Renal cortical epithelial cell (primary cell): ENCODE measurements at regions not wholly inside any gene's neighbourhood (a gene's known extent, or its start where the extent isn't known, plus 50 kb on each side); places are given as distances from the start of the nearest gene placed in this dataset.

Source experiments
- DNase-seq: peaks from one replicate; pipeline ENCODE4 v3.0.0-alpha.2; 2011; ENCODE audit warnings: low read depth

GRCh38 chr15:37788767-37789396 lies 145.6 kb upstream of the TMCO5A start:
- DNase-seq: no peak

- peak; percentile 54 for DNase-seq
Measured at GRCh38 chr15:37789397-37789786, 145.0 kb upstream of the TMCO5A start.

GRCh38 chr15:37789881-37790280 lies 144.6 kb upstream of the TMCO5A start:
- DNase-seq: peak; percentile 93

DNA sequence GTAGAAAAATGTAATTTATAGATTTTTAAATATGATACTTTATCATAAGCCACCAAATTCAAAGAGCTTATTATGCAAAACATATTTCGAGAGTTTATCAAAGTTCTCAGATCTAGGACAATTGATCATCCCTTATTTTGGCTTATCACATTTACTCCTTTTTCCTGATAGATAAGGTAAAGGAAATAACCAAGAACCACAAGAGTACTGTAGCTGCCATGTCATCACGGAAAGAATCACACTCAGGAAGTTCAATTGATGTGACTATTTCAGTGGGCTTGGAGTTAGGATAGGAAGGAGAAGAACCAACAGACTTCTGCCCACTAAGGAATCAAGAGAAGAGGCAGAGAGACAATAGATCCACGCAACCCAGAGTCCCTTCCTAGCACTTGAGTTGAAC lies 142.7 kb upstream of the TMCO5A start:
- no peak for DNase-seq

DNA sequence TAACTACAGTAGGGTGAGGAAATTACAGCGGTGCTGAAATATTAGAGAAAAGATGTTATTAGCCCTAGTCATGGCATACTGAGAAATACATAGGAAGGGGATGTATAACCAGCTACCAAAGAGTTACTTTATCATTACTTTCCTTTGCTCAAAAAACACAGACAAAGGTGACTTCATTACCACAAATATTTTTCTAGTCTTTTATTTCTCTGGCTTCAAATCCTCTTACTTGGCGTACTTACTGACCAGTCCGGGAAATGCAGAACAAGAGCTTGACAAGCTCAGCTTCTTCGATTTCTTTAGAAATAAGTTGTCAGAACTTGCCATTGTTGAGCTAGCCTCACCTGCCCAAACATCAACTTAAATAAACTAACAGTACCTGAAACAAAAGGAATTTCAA lies 142.1 kb upstream of the TMCO5A start:
- peak; percentile 7 for DNase-seq

GRCh38 chr15:37793851-37794250 lies 140.6 kb upstream of the TMCO5A start:
- DNase-seq: peak; percentile 15

DNA sequence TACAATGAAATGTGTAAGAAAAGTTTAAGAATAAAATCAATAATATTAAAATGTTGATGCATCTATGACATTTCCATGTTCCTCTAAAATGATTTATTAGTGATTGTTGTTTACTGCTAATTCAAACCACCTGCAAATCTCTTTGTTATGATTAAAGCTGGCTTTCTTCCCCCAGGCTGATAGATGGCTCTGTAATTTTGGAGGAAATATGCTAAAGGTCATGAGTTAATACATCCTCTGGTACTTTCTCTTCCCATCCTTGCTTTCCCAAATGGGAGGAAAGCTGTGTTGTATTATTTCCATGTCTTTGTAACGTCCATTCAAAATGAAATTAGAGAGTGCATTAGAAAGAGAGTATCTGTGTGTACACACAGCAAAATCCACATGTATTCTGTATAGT lies 139.5 kb upstream of the TMCO5A start:
- DNase-seq: no peak

GRCh38 chr15:37801529-37801928 lies 132.9 kb upstream of the TMCO5A start:
- DNase-seq: no peak

DNA sequence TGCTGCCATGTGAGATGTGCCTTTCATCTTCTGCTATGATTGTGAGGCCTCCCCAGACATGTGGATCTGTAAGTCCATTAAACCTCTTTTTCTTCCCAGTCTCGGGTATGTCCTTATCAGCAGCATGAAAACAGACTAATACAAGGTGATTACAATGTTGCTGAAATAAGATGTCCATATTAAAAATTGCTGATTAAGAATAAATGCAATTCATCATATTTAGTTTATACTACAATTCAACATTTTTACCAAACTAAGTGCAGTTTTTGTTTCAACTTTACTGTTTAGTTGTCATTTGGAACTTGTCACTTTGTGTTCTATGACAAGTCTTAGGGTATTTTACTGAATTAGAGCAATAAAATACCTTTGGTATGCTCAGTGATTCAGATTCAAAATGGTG lies 127.6 kb upstream of the TMCO5A start:
- DNase-seq: no peak

DNA sequence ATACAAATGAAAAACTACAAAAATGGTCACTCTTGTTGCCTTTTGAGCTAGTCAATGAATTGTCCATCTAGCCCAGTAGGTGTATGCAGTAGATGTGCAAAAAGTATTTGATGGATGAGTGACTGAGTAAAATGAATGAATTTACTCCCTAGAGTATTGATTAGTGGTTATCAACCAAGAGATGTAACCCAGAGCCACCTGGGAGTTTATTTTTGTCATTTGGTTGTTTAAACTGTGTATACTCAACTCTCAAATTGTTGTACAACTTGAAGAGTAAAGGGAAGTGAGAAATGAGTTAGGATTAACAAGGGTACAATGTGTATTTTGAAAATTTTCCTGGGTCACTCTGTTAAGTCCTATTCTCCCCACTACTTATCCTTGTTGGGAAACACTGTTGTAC lies 124.1 kb upstream of the TMCO5A start:
- no peak for DNase-seq

- no peak for DNase-seq
Measured at GRCh38 chr15:37813306-37813705, 121.1 kb upstream of the TMCO5A start.

DNA sequence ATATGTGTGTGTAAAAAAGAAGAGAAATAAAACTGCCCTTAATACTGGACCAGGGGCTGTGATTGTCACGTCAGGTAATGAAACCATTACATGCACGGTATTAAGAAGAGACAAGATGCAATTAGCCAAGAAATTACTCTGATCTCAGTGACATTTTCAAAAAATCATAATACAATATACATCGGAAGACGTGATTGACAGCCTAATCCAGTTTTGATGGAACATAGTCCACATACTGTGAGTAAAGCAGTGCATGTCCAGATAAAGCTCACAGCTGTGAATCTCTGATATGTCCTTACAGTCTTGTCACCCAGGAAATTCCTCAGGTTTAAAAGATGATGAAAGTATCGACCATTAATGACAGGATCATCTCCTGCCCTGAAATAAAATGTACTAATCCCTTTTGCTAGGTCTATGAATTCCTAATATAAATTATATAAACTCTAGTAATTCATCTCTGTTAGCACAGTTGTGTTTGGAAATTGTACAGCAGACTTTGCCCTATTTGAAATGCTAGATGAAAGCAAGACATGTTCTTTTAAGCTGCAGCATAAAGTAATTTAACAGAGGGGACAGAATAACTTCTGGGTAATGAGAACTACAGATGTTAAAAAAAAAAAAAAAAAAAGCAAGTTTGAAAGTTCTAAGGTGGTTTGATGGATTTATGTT lies 119.5 kb upstream of the TMCO5A start:
- no peak for DNase-seq

DNA sequence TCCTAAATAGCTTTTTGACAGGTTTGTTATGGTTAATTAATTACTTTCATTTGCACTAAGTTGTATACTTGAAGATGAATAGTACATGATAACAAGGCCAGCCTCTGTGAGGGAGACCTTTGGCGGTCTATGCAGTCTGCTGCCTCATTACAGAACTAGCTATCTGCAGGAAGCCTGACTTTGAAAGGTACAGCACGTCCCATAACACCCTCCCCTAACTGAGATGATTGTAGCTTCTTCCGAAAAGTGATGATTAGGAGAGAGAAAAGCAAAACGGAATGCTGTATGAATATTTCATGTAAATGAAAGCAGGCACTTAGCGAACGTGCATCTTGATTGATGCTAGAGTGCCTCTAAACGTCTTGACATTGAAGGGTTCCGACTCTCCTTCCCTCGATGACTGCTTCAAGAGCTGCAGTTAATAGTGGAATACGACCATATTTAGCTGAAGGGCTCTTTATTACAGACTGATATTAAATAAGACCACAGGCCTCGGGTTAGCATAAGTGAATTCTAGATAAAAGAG lies 116.2 kb upstream of the TMCO5A start:
- DNase-seq: no peak

- peak; percentile 6 for DNase-seq
Measured at GRCh38 chr15:37819191-37819590, 115.2 kb upstream of the TMCO5A start.

- no peak for DNase-seq
Measured at GRCh38 chr15:37820380-37821128, 113.9 kb upstream of the TMCO5A start.

DNA sequence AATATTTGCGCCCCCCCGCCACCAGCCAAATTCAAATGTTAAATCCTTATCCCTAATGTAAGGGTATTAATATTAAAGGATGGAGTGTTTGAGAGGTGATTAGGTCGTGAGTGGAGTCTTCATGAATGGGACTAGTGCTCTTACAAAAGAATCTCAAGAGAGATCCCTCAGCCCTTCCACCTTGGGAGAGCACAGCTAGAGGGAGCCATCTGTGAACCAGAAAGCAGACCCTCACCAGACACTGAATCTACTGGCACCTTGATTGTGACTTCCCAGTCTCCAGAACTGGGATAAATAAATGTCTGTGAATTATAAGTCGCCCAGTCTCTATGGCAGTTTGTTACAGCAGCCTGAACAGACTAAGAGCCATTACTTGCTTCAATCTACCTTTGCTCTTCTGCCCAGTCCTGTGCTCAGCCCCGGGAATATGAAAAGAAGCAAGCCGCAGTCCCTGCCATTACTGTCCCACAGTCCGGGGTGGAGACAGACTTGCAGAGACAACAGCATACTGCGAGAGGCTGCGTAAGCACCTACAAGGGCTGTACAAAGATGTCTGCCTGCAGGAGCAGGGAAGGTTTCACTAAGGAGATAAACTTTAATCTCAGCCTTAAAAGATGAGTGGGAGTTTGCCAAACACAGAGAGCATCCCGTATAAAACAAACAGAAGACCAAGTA lies 110.7 kb upstream of the TMCO5A start:
- DNase-seq: no peak

DNA sequence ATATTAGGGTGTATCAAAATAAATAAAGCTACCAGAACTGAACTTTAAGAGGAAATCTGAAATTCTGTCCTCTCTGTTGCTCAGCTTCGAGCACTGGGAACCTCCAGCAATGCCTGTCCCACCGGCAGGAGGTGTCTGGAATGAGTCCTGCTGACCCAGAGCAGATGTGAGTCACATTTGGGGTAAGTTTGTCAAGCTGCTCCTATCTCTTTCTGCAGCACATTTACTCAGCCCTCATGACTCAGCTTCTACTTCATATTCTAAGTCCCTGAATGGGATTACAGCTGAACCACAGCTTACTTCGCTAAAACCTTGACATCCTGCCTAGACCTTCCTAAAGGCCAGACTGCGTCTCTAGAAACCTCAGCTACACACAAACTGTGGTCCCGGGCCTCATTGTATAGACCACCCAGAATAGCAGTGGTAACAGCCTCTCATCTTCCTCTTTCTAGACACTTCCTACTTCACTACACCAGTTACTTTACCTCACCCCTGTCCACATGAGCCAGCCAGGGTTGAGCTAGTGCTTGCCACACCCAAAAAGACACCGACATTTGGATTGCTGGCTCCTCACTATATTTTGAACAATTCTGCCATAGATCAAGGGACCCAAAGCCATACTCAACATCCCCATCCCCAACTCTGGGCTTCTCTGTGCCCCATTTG lies 109.6 kb upstream of the TMCO5A start:
- DNase-seq: peak; percentile 89

DNA sequence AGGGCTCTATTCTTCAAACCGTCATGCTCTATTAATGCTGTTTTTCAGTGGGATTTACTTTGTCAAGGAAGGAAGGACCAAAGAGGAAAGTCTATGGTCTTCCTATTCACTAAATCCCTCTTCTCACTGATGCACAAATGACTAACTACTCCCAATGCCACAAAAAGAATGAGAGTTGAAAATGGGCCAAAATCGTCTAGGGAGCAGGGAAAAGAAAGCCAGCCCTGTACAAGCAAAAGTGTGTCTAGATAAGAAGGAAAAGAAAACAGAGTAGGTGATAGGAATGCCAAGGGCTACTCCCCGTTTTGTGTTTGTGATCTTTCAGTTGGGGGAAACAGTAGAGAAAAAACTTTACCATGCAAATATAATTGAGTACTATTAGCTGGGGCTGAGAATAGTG lies 97.2 kb upstream of the TMCO5A start:
- peak; percentile 13 for DNase-seq

DNA sequence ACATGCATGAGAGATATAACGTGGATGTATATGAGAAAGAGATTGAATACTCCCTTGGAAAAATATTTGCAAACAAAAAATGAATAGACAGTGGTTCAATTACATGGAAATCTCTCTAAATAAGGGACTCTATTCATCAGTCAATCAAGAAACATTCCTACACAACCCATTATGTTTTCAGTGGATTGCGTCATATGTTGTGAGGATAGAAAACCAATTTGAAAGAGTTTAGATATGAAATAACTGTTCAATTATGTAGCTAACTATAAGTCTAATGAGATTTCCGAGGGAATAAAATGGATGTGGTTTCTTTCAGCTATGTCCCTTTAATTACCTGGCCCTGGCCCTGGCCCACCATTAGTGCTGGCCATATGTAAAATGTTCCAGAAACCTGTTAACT lies 86.7 kb upstream of the TMCO5A start:
- DNase-seq: no peak

DNA sequence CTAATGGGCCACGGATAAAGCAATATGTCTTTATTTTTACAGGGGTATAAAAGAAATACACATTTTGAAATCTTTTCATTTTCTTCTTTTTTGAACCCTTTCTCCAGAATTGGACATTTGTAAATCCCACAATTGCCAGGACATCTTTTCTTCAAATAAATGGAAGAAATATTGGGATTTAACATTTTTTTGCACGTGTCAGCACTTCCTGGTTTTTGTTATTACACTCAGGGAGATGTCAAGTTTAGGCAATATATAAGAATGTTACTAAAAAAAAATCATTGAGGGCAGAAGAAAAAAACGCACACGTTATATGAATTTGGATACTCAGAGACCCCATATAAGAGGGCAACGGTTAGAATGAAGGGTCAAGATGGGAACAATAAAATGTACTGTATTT lies 78.3 kb upstream of the TMCO5A start:
- no peak for DNase-seq

- no peak for DNase-seq
Measured at GRCh38 chr15:37860896-37861295, 73.5 kb upstream of the TMCO5A start.

GRCh38 chr15:37865687-37866086 lies 68.8 kb upstream of the TMCO5A start:
- DNase-seq: no peak
